Calu3 (cell line): ENCODE measurements at regions not wholly inside any gene's neighbourhood (a gene's known extent, or its start where the extent isn't known, plus 50 kb on each side); places are given as distances from the start of the nearest gene placed in this dataset.

Experiments
- BruUV-seq: library from RNA; stranded (reverse); fragments of 400-500 nt; replicated peaks from 2 replicates; lab custom pipeline; 2021; lab: Mats Ljungman, UMichigan
- CTCF ChIA-PET: fragments of 300-600 bp; sonication (Branson Sonifier 250); formaldehyde crosslinking; loops from one replicate; lab custom pipeline; 2022; ENCODE audit warnings: antibody characterized with exemption; lab: Charles Lee
- DNase-seq: peaks from one replicate; pipeline ENCODE4 v3.0.0; 2022
- H3K27ac Mint-ChIP-seq: one replicate; pipeline ENCODE4 v1.8.0; 2022; ENCODE audit warnings: mixed read lengths; ENCODE audit not compliant: unreplicated experiment
- H3K27me3 Mint-ChIP-seq: one replicate; pipeline ENCODE4 v1.8.0; 2022; ENCODE audit warnings: mixed read lengths; ENCODE audit not compliant: unreplicated experiment
- H3K36me3 Mint-ChIP-seq: one replicate; pipeline ENCODE4 v1.8.0; 2022; ENCODE audit warnings: mild to moderate bottlenecking, moderate library complexity, mixed read lengths; ENCODE audit not compliant: insufficient read depth, unreplicated experiment
- H3K4me1 Mint-ChIP-seq: one replicate; pipeline ENCODE4 v1.8.0; 2022; ENCODE audit warnings: mild to moderate bottlenecking, low read depth, mixed read lengths; ENCODE audit not compliant: unreplicated experiment
- H3K4me3 Mint-ChIP-seq: one replicate; pipeline ENCODE4 v1.8.0; 2022; ENCODE audit warnings: mild to moderate bottlenecking, low read depth, moderate library complexity, mixed read lengths; ENCODE audit not compliant: unreplicated experiment
- H3K9me3 Mint-ChIP-seq: one replicate; pipeline ENCODE4 v1.8.0; 2022; ENCODE audit warnings: low read depth, mixed read lengths; ENCODE audit not compliant: unreplicated experiment
- intact Hi-C: fragments of 100-400 bp; cut with micrococcal nuclease; formaldehyde crosslinking; loops from one replicate; pipeline ENCODE4 v1.10.0; 2022; ENCODE audit not compliant: unreplicated experiment
- TF ChIP-seq, protein P1 (sequence below): fragments of 200-600 bp; IDR thresholded peaks from one replicate; pipeline ENCODE4 v1.8.0; 2022; ENCODE audit warnings: antibody characterized with exemption; ENCODE audit not compliant: unreplicated experiment

DNA sequence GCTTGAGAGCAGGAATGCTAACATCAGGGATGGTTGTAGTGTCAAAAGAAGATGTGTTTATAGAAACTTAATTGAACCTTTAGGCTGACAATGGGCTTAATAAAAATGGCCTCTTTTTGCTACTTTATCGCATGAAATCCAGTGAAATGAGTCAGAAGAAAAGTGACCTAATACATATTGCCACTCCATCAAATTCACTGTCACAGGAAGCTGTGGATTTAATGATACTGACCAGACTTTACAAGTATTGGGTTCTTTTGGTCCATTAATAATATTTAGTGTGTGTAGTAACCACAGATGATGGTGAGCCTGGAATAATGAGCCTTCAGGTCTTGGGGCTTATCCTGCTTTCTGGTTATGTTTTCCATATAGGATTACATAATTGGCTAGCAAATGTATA, 231.8 kb upstream of the GMDS start:
- no peaks in the 10 kb centered on the region for H3K27me3 Mint-ChIP-seq
- no TSS peak for BruUV-seq
- H3K4me1 Mint-ChIP-seq = peaks cover 8% of the 10 kb centered on the region
- no peak overlapping the region for H3K27ac Mint-ChIP-seq
- H3K4me3 Mint-ChIP-seq = no peak overlapping the region
- TF ChIP-seq, protein P1, sequence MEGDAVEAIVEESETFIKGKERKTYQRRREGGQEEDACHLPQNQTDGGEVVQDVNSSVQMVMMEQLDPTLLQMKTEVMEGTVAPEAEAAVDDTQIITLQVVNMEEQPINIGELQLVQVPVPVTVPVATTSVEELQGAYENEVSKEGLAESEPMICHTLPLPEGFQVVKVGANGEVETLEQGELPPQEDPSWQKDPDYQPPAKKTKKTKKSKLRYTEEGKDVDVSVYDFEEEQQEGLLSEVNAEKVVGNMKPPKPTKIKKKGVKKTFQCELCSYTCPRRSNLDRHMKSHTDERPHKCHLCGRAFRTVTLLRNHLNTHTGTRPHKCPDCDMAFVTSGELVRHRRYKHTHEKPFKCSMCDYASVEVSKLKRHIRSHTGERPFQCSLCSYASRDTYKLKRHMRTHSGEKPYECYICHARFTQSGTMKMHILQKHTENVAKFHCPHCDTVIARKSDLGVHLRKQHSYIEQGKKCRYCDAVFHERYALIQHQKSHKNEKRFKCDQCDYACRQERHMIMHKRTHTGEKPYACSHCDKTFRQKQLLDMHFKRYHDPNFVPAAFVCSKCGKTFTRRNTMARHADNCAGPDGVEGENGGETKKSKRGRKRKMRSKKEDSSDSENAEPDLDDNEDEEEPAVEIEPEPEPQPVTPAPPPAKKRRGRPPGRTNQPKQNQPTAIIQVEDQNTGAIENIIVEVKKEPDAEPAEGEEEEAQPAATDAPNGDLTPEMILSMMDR = no peak
- no peaks in the 10 kb centered on the region for H3K9me3 Mint-ChIP-seq
- CTCF ChIA-PET = no interaction called here
- no peaks in the 10 kb centered on the region for H3K36me3 Mint-ChIP-seq
- DNase-seq = no peak
- intact Hi-C loops = no loop called here

DNA sequence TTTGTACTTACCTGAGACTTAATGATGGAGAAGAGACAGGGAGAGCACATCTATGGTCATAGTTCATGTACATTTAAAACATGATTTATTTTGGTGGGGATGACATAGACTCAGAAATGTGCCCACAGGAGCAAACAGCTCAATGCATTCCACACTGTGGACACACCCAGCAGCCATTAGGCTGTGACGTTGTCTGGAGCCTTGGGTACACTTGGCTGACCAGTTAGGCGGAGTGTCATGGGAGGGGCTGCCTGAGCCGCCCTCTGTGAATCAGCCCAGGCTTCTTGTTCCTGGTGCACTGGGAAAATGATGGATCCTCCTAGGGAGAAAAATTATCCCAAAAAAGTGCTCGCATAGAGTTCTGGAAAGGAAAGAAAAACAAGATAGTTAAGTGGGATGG, 231.0 kb upstream of the GMDS start:
- intact Hi-C loops = no loop called here
- CTCF ChIA-PET = no interaction called here
- H3K27me3 Mint-ChIP-seq = no peaks in the 10 kb centered on the region
- H3K4me1 Mint-ChIP-seq = peaks cover 8% of the 10 kb centered on the region
- BruUV-seq = no TSS peak
- no peak overlapping the region for H3K4me3 Mint-ChIP-seq
- H3K9me3 Mint-ChIP-seq = no peaks in the 10 kb centered on the region
- DNase-seq = peak; percentile 55
- H3K27ac Mint-ChIP-seq = peak overlapping the region; percentile 75
- no peaks in the 10 kb centered on the region for H3K36me3 Mint-ChIP-seq
- TF ChIP-seq, protein P1 = no peak

DNA sequence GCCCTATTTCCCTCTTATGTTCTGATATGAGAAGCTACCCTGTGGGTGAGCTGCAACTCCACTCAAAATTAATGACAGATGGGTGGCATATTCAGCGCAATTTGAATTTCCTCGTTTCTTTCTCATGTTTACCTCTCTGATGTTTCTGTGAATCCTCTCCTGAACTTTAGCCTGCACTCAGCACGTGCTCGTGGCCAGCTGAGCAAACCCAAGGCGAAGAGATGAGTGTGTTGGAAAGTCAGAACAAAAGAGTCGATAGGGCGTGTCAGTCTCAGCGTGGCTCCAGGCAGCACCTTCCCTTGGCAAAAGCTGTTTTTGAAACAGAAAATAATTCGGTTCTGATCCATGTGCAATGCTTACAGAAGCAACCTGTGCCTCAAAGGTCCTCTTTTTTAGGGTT, 226.1 kb upstream of the GMDS start:
- H3K4me3 Mint-ChIP-seq = no peak overlapping the region
- intact Hi-C loops = no loop called here
- no peak for DNase-seq
- no peaks in the 10 kb centered on the region for H3K9me3 Mint-ChIP-seq
- no peaks in the 10 kb centered on the region for H3K36me3 Mint-ChIP-seq
- no TSS peak for BruUV-seq
- TF ChIP-seq, protein P1 = no peak
- peaks cover 20% of the 10 kb centered on the region for H3K27me3 Mint-ChIP-seq
- CTCF ChIA-PET = no interaction called here
- H3K27ac Mint-ChIP-seq = no peak overlapping the region
- peaks cover 5% of the 10 kb centered on the region for H3K4me1 Mint-ChIP-seq

DNA sequence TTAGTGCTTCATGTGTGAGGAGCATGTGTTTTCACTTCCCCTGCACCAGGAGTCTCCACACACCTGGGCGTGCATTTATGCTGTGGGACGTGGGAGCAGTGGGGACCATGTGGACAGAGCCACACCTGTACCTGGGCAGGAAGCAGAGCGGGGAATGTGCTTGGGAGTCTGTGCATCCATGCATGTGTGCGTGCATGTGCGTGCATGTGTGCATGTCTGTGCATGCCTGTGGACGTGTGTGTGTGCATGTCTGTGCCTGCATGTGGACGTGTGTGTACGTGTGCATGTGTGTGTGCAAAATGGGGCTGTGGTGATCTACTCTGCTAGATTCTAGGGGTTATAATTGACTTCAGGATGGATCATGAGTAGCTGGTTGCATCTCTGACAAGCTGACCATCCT, 224.0 kb upstream of the GMDS start:
- CTCF ChIA-PET = no interaction called here
- intact Hi-C loops = no loop called here
- TF ChIP-seq, protein P1 = no peak

More for the DNA sequence above, 224.0 kb upstream of the GMDS start:
- no peak for DNase-seq
- no peak overlapping the region for H3K4me3 Mint-ChIP-seq
- H3K36me3 Mint-ChIP-seq = no peaks in the 10 kb centered on the region
- BruUV-seq = no TSS peak
- H3K9me3 Mint-ChIP-seq = no peaks in the 10 kb centered on the region
- H3K27ac Mint-ChIP-seq = no peak overlapping the region
- H3K27me3 Mint-ChIP-seq = peaks cover 20% of the 10 kb centered on the region
- no peaks in the 10 kb centered on the region for H3K4me1 Mint-ChIP-seq
